ENCODE measurements at regions not wholly inside any gene's neighbourhood (a gene's known extent, or its start where the extent isn't known, plus 50 kb on each side); places are given as distances from the start of the nearest gene placed in this dataset.
A peak's percentile ranks its signal among the peaks of the same experiment; 100 is the strongest.
"Not testable (repeated sequence)": the region's sequence is repeated elsewhere in the genome, so short reads cannot be mapped to it uniquely, and the experiment has no call there.

DNA sequence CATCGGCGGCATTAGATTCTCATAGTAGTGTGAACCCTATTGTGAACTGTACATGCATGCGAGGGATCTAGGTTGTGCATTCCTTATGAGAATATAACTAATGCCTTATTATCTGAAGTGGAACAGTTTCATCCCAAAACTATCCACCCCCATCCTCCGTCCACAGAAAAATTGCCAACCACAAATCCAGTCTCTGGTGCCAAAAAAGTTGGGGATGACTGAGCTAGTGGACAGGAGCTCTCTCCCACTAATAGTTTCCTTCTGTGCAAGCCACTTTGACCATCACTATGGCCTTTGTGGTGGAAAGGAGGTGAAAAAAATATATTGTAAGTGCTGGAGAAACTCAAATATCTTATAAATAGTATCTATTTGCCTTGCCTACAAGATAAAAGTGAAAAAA lies 857.8 kb downstream of the DIAPH3 start:
- ATAC-seq (no peak), DNase-seq (no peak)

GRCh38 chr13:59312776-59313175 lies 851.0 kb downstream of the DIAPH3 start:
- ATAC-seq, result no peak
- DNase-seq, result no peak

DNA sequence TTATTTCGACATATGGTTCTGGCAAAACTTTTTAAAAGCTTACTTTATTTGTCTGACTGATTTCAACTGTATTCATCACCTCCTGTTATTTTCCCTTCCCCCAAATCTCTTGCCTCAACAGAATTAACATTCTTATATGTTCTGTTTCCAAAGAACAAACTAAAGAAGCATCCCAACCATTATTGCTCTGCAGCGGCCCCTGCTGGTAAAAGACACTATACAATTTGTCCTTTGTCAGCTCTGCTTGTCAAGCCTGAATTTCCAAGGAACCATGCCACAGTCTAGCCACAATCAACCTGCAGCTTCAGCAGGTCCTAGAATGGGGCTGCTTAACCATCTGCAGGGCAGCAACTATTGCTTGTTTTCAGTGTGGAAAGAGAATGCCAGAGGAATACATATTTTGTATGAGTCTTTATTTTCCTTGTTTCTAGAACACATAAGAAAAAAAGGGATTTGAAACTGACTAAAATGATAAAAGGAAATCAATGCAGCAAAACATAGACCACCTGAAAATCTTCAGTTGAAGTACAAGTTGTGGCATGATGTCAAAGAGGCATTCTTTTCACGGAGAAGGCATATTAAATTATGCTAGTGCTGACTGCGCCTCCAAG lies 845.3 kb downstream of the DIAPH3 start:
- no peak for ATAC-seq
- peak; percentile 70 for DNase-seq

GRCh38 chr13:59319276-59319675 lies 844.5 kb downstream of the DIAPH3 start:
- ATAC-seq (no peak), DNase-seq (no peak)

GRCh38 chr13:59320021-59320420 lies 843.7 kb downstream of the DIAPH3 start:
- DNase-seq, result no peak
- ATAC-seq, result no peak

GRCh38 chr13:59324401-59324800 lies 839.3 kb downstream of the DIAPH3 start:
- not testable (repeated sequence) for ATAC-seq, DNase-seq

- ATAC-seq (no peak), DNase-seq (no peak)
These were observed 837.0 kb downstream of the DIAPH3 start for GRCh38 chr13:59326717-59327116.

DNA sequence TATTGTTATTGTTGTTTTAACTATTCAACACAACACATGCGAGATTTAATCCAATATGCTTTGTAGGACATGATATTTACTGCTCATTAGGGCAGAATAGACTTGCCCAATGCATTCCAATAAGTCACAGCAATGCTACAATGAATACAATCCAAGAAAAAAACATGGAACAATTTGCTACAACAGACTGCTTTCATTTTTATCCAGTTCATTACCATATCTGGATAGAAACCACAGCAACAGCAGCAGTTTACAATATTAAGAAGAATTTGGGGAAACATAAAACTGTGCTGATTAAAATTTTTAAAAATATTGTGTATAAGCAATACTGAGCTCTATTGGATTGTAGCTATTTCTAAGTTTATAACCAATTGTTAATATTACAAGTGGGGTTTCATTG lies 833.0 kb downstream of the DIAPH3 start:
- no peak for DNase-seq

DNA sequence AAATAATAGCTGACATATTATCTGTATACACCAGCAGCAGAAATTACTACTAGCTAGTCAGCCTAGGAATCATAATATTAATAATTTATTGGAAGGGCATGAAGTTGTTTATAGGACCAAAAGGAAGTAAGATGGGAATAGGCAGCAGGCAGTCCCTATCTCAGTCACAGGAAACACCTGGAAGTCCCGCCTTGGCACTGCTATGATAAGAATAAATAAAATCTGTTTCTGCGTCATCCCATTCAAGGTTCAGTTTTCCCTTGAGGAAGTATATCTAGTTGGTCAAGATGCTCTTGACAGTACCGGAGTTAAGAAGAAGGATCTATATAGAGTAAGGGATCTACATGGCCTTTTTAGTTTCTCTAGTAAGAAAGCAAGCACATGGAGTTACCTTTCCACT lies 830.8 kb downstream of the DIAPH3 start:
- DNase-seq, result no peak

More for the DNA sequence above, 833.0 kb downstream of the DIAPH3 start:
- ATAC-seq, result no peak

GRCh38 chr13:59337070-59337469 lies 826.7 kb downstream of the DIAPH3 start:
- DNase-seq, result no peak
- ATAC-seq, result no peak

More for the DNA sequence above, 830.8 kb downstream of the DIAPH3 start:
- no peak for ATAC-seq

- ATAC-seq, result no peak
- no peak for DNase-seq
These were observed 823.6 kb downstream of the DIAPH3 start for GRCh38 chr13:59340151-59340550.

DNA sequence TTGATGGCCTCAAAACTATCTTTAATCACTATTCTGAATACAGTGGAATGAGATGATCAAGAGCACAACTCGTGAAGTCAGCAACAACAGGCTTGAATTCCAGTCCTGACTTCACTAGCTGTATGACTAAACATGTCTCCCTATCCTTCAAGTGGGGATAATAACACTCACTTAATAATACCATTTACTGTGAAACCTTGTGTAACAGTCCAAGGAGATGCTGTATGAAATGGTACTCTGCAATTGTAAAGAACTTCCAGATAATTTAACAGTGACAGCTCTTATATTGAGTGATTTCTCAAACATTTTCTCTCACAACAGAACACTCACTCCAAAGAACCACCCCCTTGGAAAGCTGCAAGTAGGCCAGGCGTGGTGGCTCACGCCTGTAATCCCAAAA lies 823.1 kb downstream of the DIAPH3 start:
- no peak for DNase-seq
- no peak for ATAC-seq

DNA sequence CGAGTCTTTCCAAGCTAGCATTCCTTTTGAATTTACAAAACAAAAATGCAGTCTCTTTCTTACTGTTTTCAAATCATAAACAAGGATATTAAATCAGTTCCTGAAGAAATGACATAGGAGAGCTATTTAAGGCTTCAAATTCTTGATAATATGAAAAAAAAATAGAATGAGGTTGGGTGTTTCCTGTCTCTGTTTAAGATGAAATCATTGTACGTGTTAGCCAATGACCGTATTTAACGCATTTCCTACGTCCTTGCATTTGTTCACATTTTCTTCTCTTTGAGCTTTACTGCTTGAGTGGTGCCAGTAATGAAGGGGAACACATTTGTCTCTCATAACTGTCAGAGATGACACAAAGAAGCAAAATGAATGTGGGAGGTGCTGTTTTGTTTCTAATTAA lies 821.3 kb downstream of the DIAPH3 start:
- DNase-seq, result no peak
- no peak for ATAC-seq

DNA sequence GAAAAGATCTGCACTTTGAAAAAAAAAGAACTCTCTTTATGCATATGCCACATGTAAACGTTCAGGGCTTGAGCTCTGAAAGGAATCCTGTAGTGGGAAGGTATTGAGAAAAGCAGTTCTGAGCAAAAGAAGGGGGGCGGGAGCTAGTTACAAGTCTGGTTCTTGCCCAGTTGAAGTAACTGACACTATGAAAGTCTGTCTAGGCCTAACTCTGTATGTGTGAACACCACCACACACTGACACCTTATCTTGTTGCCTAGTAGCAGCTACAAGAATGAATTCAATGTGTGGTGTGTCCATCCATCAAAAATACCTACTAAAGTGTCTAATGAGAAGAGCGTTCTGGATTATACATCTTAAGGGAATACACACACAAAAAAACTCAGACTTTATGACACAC lies 820.6 kb downstream of the DIAPH3 start:
- no peak for ATAC-seq

DNA sequence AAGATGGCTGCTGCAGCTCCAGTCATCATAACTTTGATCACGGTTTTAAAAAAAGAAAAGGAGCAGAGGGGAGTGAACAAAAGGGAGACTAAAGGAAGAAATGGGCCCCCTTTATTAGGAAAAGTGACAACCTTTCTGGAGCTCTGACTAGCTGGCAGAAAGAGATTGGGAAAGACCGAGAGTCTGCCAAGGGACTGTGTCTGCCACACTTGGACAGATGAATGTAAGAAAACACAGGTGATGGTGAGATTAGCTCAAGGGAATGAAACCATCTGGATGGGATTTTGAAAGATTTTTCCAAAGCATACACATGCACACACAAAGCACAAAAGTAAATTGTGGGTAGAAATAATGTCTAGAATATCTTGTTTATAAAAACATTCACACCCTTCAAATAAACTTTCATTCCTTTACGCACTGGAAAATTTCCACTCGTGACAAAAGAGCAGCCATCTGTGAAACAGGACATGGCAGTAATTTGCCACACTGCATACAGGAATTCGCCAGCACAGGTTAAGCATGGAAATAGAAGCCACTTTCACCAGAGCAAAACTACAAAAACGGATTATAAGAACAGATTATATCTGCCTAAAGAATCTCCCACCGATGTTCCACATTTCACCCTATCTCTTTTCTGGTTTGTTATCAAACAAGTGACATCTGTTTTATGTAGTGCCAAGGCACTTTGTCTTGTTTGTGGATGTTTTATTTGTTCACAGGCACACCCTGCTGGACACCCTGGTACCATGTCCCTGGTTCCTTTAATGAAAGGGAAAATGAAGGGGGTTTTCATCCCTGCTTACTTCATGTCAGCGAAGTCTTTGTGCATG lies 819.5 kb downstream of the DIAPH3 start:
- DNase-seq, result no peak
- ATAC-seq, result no peak

More for the DNA sequence above, 820.6 kb downstream of the DIAPH3 start:
- DNase-seq, result no peak

- no peak for ATAC-seq
- no peak for DNase-seq
These were observed 818.4 kb downstream of the DIAPH3 start for GRCh38 chr13:59345311-59345710.

- ATAC-seq, result no peak
- DNase-seq, result no peak
These were observed 816.6 kb downstream of the DIAPH3 start for GRCh38 chr13:59346999-59347723.

DNA sequence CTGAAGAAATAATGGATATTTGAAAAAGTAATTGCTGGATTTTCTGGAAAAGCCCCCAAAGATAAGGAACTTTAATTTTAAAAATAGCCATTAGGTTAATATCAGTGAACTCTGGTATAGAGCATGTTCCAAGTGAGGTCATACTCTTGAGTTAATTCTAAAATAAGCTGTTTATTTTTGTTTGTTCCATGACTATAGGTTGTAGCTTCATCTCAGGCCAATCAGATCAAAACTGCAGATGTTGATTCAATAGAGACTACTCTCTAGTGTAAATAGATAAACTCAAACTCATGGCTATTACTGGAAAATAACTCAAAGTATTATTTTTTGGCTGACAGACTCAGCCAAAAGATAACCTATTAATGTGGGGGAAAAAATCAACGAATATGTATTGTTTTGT lies 815.1 kb downstream of the DIAPH3 start:
- no peak for DNase-seq

GRCh38 chr13:59352600-59352999 lies 811.1 kb downstream of the DIAPH3 start:
- DNase-seq (no peak), ATAC-seq (no peak)

More for the DNA sequence above, 815.1 kb downstream of the DIAPH3 start:
- no peak for ATAC-seq

DNA sequence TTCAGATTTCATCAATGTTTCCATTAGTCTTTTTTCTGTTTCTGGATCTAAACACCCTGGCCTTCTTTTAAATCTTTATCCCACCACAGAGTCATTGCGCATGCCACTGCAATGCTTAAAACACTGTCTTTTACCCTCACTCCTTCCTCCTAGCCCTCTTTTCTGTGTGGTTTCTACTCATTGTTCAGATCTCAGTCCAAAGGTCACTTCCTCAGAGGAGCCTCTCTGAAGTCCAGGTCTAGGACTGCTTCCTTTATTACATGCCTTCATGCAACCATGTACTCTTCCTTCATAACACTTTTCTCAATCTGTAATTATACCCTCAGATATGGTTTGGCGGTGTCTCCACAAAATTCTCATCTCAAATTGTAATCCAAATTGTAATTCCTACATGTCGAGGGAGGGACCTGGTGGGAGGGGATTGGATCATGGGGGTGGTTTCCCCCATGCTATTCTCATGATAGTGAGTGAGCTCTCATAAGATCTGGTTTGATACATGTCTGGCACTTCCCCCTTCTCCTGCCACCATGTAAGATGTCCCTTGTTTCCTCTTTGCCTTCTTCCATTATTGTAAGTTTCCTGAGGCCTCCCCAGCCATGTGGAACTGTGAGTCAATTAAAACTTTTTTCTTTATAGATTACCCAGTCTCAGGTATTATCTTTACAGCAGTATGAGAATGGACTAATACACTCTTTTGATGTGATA lies 808.9 kb downstream of the DIAPH3 start:
- DNase-seq (no peak), ATAC-seq (no peak)

GRCh38 chr13:59356607-59357006 lies 807.1 kb downstream of the DIAPH3 start:
- DNase-seq (no peak), ATAC-seq (no peak)

- DNase-seq (no peak), ATAC-seq (no peak)
These were observed 805.7 kb downstream of the DIAPH3 start for GRCh38 chr13:59358014-59358413.

Measured in stimulated activated naive CD8-positive, alpha-beta T cell treated with anti-CD3 and anti-CD28 coated beads, Interleukin-15, Interleukin-2, amounts not matched to agents 100 U/mL and 50 U/mL, for 24 hours (primary cell).